GM19238 (cell line): ENCODE measurements at regions not wholly inside any gene's neighbourhood (a gene's known extent, or its start where the extent isn't known, plus 50 kb on each side); places are given as distances from the start of the nearest gene placed in this dataset.
"Not testable (repeated sequence)": the region's sequence is repeated elsewhere in the genome, so short reads cannot be mapped to it uniquely, and the experiment has no call there.

Source experiments
- DNase-seq: peaks from one replicate; pipeline ENCODE4 v3.0.0; 2011; ENCODE audit warnings: low spot score; ENCODE audit not compliant: insufficient read length

DNA sequence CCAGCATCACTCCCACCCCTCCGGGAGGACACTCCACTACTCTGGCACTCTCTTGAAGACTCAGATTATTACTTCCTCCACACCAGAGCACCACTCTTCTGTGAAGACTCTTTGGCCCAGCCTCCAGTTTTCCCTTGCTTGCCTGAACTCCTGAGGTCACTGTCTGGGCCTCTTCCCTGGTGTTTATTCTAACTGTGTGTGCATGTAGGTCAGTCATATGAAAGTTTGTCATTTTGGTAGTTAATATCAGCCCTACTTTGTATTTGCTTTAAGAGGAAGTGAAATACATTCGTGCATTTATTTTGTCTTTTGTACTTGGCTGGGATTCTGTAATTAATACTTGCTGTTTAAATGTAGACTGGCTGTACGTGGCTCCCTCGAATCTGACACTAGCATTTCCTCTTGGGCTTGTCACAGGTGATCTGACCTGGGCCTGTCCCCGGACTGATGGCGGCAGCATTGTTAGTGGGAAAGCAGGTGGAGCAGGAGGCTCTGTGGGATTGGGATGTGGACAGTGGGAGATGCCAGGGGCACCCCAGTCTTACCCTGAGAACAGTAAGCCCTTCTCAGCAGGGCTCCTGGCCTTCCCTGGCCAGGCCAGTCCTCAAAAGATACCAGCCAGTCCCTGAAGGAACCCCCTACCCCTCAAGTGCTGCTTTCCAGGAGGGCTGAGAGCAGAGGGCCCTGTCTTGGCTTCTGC lies 350.5 kb downstream of the CDC5L start:
- no peak for DNase-seq

DNA sequence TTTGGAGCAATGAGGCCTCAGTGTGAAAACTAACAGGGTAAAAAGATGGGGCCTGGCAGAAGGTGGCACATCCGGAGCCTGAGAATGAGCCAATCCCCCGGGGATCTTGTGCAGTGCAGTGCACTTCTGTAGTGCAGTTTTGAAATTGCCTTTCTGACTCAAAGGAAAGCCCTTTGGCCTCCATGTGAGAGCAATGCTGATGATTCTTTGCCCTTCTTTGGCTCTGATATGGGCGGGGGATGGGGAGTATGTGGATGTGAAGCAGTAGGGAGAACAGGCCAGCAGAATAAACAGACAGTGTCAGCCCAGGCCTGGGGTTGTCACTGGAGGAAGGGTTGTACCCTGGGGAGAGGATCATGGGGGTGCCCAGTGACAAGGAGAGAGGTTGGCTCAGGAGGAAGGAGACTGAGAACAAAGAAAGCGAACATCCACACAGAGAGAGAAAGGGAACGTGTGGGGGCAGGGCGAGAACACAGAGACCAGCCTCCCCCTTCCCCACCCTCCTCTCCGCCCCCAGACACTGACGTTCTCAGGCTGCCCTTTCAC lies 351.2 kb downstream of the CDC5L start:
- no peak for DNase-seq

DNA sequence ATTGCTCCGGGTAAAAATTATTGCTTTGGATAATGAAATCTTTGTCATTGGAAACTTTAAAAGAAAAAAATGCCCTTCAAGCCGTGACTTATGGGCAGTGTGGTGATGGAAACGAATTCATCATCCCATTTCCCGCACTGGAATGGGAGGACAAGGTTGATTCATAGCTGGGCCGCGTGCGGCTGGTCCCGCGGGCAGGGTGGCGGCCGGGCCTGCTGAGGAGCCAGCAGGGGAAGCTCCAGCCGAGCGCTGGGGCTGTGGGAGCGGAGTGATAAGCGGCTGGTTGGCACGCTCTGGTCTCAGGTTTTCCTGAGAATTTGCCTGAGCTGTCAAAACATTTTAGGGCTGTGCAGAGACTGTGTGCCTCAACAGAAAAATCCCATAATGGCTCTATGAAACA lies 351.7 kb downstream of the CDC5L start:
- DNase-seq, result no peak

DNA sequence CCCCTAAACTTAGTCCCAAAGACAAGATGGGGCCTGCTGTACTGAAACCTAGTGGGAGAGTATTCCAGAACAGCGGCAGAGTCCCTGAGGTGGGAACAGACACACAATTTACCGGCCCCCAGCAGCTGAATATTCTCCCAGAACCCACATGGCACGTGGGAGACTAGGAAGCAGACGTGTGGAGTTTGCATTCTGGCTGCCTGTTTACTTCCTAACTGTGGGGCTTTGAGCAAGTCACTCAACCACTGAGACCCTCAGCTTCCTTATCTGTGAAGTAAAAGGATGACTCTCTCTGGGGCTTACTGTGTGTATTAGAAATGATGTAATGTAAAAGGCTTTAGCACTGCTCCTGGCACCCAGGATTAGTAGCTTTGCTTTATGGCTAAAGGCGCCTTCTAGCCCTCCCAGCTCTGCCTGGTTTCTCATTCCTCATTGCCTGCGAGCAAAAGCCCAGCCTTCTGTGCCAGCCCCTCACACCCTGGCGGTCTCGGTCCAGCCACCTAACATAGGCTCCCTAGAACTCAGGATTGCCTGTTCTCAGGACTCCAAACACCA lies 353.1 kb downstream of the CDC5L start:
- DNase-seq, result no peak

DNA sequence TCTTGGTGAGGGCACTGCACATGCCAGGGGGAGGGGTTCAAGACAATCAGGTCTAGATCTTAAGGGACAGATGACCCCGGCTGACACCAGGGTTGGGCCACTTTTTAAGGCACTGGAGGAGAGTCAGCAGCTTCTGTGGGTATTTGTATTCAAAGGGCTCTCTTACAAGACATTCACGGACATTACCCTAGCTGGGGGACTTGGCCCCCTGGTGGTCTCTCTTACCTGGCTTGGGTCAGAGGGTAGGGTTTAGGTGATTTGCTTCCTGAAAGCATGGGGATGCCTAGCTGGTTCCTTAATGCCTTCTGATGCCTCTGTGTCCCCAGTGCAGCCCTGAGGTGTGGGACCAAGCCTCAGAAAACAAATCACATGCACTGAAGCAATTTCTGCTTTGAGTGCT lies 354.7 kb downstream of the CDC5L start:
- DNase-seq, result no peak

DNA sequence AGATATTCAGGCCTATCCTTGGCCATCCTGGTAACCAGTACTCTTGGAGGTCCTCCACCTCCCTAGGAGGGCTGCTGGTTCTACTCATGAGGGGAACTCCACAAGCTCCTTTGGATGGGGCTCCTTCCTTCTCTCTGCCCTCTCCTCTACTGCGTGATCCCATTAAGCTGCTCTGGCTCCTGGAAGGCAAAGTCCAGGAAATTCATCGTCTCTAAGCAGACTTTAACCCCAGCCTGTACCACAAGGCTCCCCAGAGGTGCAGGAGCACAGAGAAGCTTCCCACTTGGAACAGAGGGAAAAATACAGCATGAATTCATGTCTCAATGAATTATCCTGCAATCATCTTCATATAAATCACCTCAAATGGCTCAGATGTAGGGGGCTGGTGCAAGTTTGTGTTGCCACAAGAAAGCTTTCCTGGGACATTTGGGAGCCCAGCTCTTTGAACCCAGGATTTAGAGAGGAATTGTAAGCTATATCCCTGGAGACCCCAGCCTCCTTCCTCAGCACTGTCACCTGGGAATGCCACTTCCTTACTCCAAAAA lies 355.4 kb downstream of the CDC5L start:
- DNase-seq, result no peak

DNA sequence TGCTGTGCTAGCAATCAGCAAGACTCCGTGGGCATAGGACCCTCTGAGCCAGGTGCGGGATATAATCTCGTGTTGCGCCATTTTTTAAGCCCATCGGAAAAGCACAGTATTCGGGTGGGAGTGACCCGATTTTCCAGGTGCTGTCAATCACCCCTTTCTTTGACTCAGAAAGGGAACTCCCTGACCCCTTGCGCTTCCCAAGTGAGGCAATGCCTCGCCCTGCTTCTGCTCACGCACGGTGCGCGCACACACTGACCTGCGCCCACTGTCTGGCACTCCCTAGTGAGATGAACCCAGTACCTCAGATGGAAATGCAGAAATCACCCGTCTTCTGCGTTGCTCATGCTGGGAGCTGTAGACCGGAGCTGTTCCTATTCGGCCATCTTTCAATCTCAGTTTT lies 372.6 kb downstream of the CDC5L start:
- not testable (repeated sequence) for DNase-seq

DNA sequence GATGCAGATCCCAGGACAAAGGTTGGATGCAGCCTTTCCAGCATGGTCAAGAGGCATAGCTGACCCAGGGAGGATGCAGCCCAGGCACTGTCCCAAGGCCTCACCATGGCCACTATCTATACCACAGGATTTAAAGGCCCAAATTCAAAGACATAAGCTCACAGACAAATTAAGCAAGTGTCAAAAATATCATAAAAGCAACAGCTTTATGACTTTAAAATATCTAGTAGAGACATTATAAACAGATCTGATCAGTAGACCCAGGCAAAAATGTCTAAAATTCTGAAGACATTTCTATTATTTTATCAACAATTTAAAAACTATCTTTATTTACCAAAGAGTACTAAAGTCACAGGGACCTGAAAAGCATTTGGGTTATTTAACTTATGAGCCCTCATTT lies 373.5 kb downstream of the CDC5L start:
- no peak for DNase-seq

DNA sequence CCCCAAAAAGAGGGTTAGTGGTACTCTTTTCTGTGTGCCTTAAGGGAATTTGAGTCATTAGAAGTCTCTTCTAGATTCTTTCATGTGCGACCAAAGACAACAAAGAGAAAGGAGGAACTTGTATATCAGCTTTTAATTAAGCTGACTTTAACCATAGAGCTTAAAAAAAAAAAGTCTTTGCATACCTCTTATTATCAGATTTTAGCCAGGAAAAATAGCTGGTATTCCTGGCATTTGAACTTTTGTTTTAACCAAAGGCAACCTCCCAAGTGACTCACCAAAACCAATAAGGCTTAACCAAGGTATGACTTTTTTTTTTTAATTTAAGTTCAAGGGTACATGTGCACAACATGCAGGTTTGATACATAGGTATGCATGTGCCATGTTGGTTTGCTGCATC lies 375.0 kb downstream of the CDC5L start:
- DNase-seq, result no peak

DNA sequence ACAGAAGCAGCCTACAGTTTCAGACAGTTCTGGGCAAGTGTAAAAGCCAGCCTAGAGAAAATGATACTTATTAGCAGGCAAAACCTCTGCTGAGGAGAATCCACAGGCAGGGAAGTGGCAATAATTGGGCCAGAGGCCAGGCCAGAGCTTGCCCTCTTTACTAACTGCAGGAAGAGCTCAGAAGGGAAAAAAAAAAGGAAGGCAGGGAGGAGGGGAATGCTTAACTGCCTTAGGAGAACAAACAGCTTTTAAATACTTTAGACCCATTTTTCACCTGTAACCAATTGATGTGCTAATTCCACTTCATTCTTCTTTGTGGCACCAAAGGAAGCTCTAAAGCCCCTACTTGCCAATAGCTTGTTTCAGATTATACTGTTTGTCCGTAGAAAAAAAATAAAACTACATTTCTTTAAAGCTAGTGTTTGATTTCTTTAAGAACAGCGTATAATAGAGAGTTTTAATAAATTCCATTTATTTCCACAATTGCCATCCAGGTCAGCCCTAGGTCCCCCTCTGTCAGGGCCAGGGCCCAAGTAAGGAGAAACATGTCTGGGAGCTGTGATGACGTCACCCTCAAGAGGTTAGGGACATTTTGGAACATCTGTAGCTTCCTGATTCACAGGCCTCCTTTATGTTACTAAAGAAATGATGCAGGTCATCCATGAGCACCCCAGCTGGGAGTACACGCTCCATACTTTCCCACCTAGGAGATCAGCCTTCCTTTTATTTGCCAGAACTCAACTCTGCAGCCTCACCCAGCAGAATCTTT lies 384.3 kb downstream of the CDC5L start:
- DNase-seq, result no peak

DNA sequence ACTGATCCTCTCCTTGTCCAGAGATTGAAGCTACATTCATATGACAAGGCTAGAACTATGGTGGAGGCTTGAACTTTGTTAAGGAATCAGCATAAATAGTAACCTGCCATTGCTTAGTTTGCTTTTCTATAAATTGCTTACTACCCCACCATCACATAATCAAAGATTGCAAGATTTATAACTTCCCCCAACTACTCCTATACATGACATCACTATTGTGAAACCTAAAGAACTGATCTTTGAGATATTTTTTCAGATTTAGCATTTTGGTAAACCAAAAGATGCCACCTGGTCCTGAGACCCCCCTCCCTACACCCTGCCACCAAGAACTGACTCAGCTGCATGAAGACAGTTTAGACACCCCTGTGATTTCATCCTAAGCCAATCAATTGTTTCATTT lies 385.3 kb downstream of the CDC5L start:
- DNase-seq, result no peak

DNA sequence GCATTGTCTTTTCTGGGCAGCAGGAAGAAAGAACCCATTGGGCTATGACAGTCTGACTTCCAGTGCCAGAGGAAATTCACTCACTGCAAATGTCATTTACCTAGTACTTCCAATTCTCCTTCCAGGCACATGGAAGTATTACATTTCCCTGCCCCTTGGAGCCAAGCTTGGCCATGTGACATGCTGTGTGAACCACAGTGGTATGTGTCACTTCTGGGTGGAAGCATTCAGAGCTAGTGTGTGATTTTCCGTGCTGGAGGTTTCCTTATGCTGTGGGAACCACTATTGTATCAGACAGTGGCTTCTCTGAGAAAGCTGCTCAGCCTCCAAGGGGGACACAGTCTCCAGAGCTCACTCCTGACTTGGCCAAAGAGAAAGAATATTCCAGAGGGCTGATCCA lies 387.6 kb downstream of the CDC5L start:
- DNase-seq, result no peak

DNA sequence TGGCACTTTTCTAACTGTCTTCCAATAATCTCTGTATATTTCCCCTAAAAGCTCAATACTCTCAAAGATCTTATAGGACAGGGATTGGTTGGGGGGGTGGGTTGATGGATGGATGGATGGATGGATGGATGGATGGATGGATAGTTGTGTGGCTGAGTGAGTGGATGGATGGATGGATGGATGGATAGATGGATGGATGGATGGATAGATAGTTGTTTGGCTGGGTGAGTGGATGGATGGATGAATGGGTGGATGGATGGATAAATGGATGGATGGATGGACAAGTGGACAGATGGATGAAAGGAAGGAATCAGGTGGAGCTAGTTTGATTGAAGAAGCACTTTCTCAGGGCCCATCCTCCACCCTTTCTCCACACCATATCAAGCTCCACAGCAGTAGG lies 388.8 kb downstream of the CDC5L start:
- no peak for DNase-seq

DNA sequence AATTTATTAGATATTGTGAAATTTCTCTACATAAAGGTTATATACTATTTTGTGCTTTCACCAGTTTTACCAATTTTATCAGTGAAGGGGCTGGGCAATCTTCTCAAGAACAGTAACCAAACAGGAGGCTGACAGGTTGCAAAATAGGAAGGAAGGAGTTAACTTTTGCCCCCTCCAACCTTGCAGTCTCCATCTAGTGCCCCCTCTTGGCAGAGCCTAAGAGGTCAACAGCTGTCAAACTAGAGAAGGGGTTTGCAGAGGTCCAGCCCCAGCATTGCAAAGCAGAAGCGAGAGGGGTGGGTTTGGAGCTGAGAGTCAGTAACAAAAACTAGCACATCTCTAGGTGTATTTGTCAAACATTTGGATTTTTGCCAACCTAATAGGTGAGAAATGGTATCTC lies 391.0 kb downstream of the CDC5L start:
- no peak for DNase-seq
